Ovary (tissue), 3 donors: ENCODE measurements at regions not wholly inside any gene's neighbourhood (a gene's known extent, or its start where the extent isn't known, plus 50 kb on each side); places are given as distances from the start of the nearest gene placed in this dataset.

ENCODE experiments used
- CTCF ChIP-seq, 3 donors: fragments of 450-650 bp in 2 of 3; fragments of 200-600 bp in 1 of 3; IDR thresholded peaks; one replicate each; pipeline versions ENCODE4 v1.5.1 to v1.8.0; 2016 to 2022; ENCODE audit warnings: antibody characterized with exemption in 3 of 3, mild to moderate bottlenecking in 1 of 3
- EP300 ChIP-seq: sonication (generic); formaldehyde crosslinking; IDR thresholded peaks from one replicate; pipeline ENCODE4 v1.6.1; 2017; ENCODE audit warnings: antibody characterized with exemption
- POLR2A ChIP-seq: fragments of 450-650 bp; IDR thresholded peaks from one replicate; pipeline ENCODE4 v1.6.1; 2017; ENCODE audit warnings: antibody characterized with exemption, mild to moderate bottlenecking, moderate library complexity
- donor health status: DM: no; HTN: no; CAD: no.

GRCh38 chr20:47927385-47927851 lies 142.1 kb upstream of the SULF2 start:
- TF ChIP-seq CTCF (IDR thresholded peaks at IDR 0.05) (no peak), POLR2A (no peak), EP300 (no peak)
